ENCODE measurements at regions not wholly inside any gene's neighbourhood (a gene's known extent, or its start where the extent isn't known, plus 50 kb on each side); places are given as distances from the start of the nearest gene placed in this dataset.
"Not testable (repeated sequence)": the region's sequence is repeated elsewhere in the genome, so short reads cannot be mapped to it uniquely, and the experiment has no call there.

GRCh38 chr17:20681746-20682722 is 102.5 kb downstream of the CDRT15L2 start:
- not testable (repeated sequence) for H3K4me2 ChIP-seq (ENCODE audit: low read length, poor library complexity, severe bottlenecking); H3K4me3 ChIP-seq (ENCODE audit: insufficient read depth in 1 of 2, low read depth in 1 of 2, low read length in 2 of 2); H2BK5ac ChIP-seq (ENCODE audit: low read depth, low read length, poor library complexity, severe bottlenecking); H3K27ac ChIP-seq (ENCODE audit: low read length, poor library complexity, severe bottlenecking); H3K36me3 ChIP-seq (ENCODE audit: control insufficient read depth in 1 of 2, insufficient read depth in 2 of 2, low read depth in 1 of 2, low read length in 2 of 2); H2BK120ac ChIP-seq (ENCODE audit: low read depth, low read length); H3K4me1 ChIP-seq (ENCODE audit: control insufficient read depth, insufficient read depth, low read depth, low read length); H3K9ac ChIP-seq (ENCODE audit: low read length); DNase-seq; H4K8ac ChIP-seq (ENCODE audit: low read length); H2BK15ac ChIP-seq (ENCODE audit: low read depth, poor library complexity, severe bottlenecking); H3K18ac ChIP-seq (ENCODE audit: low read depth in 1 of 2, low read length in 2 of 2); H3K9me3 ChIP-seq (ENCODE audit: control insufficient read depth, low read length); H3K14ac ChIP-seq (ENCODE audit: low read length in 2 of 2); H4K91ac ChIP-seq (ENCODE audit: low read length); H2AK5ac ChIP-seq (ENCODE audit: low read length, severe bottlenecking); H2BK12ac ChIP-seq (ENCODE audit: low read length in 2 of 2); H3K4ac ChIP-seq (ENCODE audit: low read depth in 1 of 2, low read length in 2 of 2); H3K79me1 ChIP-seq (replicated peaks; ENCODE audit: low read length, poor library complexity, severe bottlenecking); H3K27me3 ChIP-seq (ENCODE audit: control insufficient read depth in 1 of 2, insufficient read depth in 1 of 2, low read length in 2 of 2); H3K23ac ChIP-seq (ENCODE audit: low read length in 2 of 2); H2AFZ ChIP-seq (ENCODE audit: low read depth, low read length)
- 72% methylated on average over 5 of the region's 8 CpGs for WGBS

DNA sequence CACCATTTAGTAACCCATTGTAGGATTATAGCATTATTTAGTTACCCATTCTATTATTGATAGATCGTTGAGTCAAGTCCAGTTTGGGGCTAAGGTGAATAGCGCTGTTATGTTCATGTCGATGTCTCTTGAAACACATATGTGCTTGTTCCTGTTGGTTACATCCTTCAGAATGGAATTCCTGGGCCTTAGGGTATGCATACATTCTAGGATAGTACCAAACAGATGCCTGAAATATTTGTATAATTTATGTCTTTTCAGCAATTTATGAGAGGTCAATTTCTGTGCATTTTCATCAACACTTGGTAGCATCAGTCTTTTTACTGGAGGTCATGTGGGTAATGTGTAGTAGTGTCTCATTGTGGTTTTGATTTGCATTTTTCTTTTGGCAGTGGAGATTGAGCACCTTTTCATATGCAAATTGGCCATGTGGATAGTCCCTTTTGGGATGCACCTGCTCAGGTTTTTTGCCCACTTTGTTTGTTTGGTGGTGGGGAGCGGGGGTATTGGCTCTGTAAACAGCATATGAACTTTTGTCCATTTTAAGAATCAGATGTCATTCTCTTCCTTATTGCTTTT is 104.2 kb downstream of the CDRT15L2 start:
- H3K9ac ChIP-seq (ENCODE audit: low read length); H2AK5ac ChIP-seq (ENCODE audit: low read length, severe bottlenecking); H2BK12ac ChIP-seq (ENCODE audit: low read length in 2 of 2); H3K23ac ChIP-seq (ENCODE audit: low read length in 2 of 2); H3K27me3 ChIP-seq (ENCODE audit: control insufficient read depth in 1 of 2, insufficient read depth in 1 of 2, low read length in 2 of 2); H2BK120ac ChIP-seq (ENCODE audit: low read depth, low read length); H3K18ac ChIP-seq (ENCODE audit: low read depth in 1 of 2, low read length in 2 of 2); H2AFZ ChIP-seq (ENCODE audit: low read depth, low read length); H2BK5ac ChIP-seq (ENCODE audit: low read depth, low read length, poor library complexity, severe bottlenecking); H3K79me1 ChIP-seq (replicated peaks; ENCODE audit: low read length, poor library complexity, severe bottlenecking); H3K27ac ChIP-seq (ENCODE audit: low read length, poor library complexity, severe bottlenecking); H3K14ac ChIP-seq (ENCODE audit: low read length in 2 of 2); DNase-seq; H4K8ac ChIP-seq (ENCODE audit: low read length); H2BK15ac ChIP-seq (ENCODE audit: low read depth, poor library complexity, severe bottlenecking); H4K91ac ChIP-seq (ENCODE audit: low read length); H3K4me1 ChIP-seq (ENCODE audit: control insufficient read depth, insufficient read depth, low read depth, low read length); H3K4ac ChIP-seq (ENCODE audit: low read depth in 1 of 2, low read length in 2 of 2); H3K4me3 ChIP-seq (ENCODE audit: insufficient read depth in 1 of 2, low read depth in 1 of 2, low read length in 2 of 2); H3K36me3 ChIP-seq (ENCODE audit: control insufficient read depth in 1 of 2, insufficient read depth in 2 of 2, low read depth in 1 of 2, low read length in 2 of 2); H3K4me2 ChIP-seq (ENCODE audit: low read length, poor library complexity, severe bottlenecking); H3K9me3 ChIP-seq (ENCODE audit: control insufficient read depth, low read length): not testable (repeated sequence)
- whole genome bisulfite sequencing, result no CpG with 5 or more reads among the region's 4 CpGs

GRCh38 chr17:20684975-20685374 is 105.5 kb downstream of the CDRT15L2 start:
- not testable (repeated sequence) for H3K4me2 ChIP-seq (ENCODE audit: low read length, poor library complexity, severe bottlenecking); H3K36me3 ChIP-seq (ENCODE audit: control insufficient read depth in 1 of 2, insufficient read depth in 2 of 2, low read depth in 1 of 2, low read length in 2 of 2); H3K79me1 ChIP-seq (replicated peaks; ENCODE audit: low read length, poor library complexity, severe bottlenecking); H2BK15ac ChIP-seq (ENCODE audit: low read depth, poor library complexity, severe bottlenecking); H2BK5ac ChIP-seq (ENCODE audit: low read depth, low read length, poor library complexity, severe bottlenecking); H3K4ac ChIP-seq (ENCODE audit: low read depth in 1 of 2, low read length in 2 of 2); H3K9ac ChIP-seq (ENCODE audit: low read length); H3K14ac ChIP-seq (ENCODE audit: low read length in 2 of 2); H3K27ac ChIP-seq (ENCODE audit: low read length, poor library complexity, severe bottlenecking); H3K27me3 ChIP-seq (ENCODE audit: control insufficient read depth in 1 of 2, insufficient read depth in 1 of 2, low read length in 2 of 2); H4K8ac ChIP-seq (ENCODE audit: low read length); H3K4me1 ChIP-seq (ENCODE audit: control insufficient read depth, insufficient read depth, low read depth, low read length); H3K9me3 ChIP-seq (ENCODE audit: control insufficient read depth, low read length); H3K23ac ChIP-seq (ENCODE audit: low read length in 2 of 2); H2BK120ac ChIP-seq (ENCODE audit: low read depth, low read length); H3K4me3 ChIP-seq (ENCODE audit: insufficient read depth in 1 of 2, low read depth in 1 of 2, low read length in 2 of 2); H2AFZ ChIP-seq (ENCODE audit: low read depth, low read length); H3K18ac ChIP-seq (ENCODE audit: low read depth in 1 of 2, low read length in 2 of 2); DNase-seq; H4K91ac ChIP-seq (ENCODE audit: low read length); H2BK12ac ChIP-seq (ENCODE audit: low read length in 2 of 2); H2AK5ac ChIP-seq (ENCODE audit: low read length, severe bottlenecking)
- WGBS, result no CpG with 5 or more reads among the region's 32 CpGs

DNA sequence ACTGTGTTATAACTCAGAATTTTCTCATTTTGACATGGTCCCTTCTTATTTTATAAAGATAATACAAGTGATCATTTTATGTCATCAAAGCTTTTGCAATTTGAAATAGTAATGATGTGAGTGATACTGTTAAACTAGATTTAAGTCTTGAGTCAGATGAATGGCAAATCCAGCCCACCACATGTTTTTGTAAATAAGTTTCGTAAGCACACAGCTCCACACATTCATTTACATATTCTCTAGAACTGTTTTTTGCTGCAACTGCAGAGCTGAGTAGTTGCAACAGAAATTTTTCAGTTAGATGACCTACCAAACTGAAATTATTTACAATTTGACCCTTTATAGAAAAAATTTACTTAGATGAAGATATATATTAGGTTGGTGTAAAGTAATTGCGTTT is 108.1 kb downstream of the CDRT15L2 start:
- no CpG with 5 or more reads among the region's 2 CpGs for WGBS
- H3K36me3 ChIP-seq (ENCODE audit: control insufficient read depth in 1 of 2, insufficient read depth in 2 of 2, low read depth in 1 of 2, low read length in 2 of 2); H3K4me3 ChIP-seq (ENCODE audit: insufficient read depth in 1 of 2, low read depth in 1 of 2, low read length in 2 of 2): not testable (repeated sequence)

More for the DNA sequence above, 108.1 kb downstream of the CDRT15L2 start:
- not testable (repeated sequence) for H4K8ac ChIP-seq (ENCODE audit: low read length); H2BK5ac ChIP-seq (ENCODE audit: low read depth, low read length, poor library complexity, severe bottlenecking); H3K23ac ChIP-seq (ENCODE audit: low read length in 2 of 2); H2AK5ac ChIP-seq (ENCODE audit: low read length, severe bottlenecking); DNase-seq; H3K4ac ChIP-seq (ENCODE audit: low read depth in 1 of 2, low read length in 2 of 2); H3K9me3 ChIP-seq (ENCODE audit: control insufficient read depth, low read length); H3K18ac ChIP-seq (ENCODE audit: low read depth in 1 of 2, low read length in 2 of 2); H2BK12ac ChIP-seq (ENCODE audit: low read length in 2 of 2); H2BK120ac ChIP-seq (ENCODE audit: low read depth, low read length); H3K4me2 ChIP-seq (ENCODE audit: low read length, poor library complexity, severe bottlenecking); H3K27ac ChIP-seq (ENCODE audit: low read length, poor library complexity, severe bottlenecking); H3K9ac ChIP-seq (ENCODE audit: low read length); H3K79me1 ChIP-seq (replicated peaks; ENCODE audit: low read length, poor library complexity, severe bottlenecking); H3K27me3 ChIP-seq (ENCODE audit: control insufficient read depth in 1 of 2, insufficient read depth in 1 of 2, low read length in 2 of 2); H3K14ac ChIP-seq (ENCODE audit: low read length in 2 of 2); H3K4me1 ChIP-seq (ENCODE audit: control insufficient read depth, insufficient read depth, low read depth, low read length); H4K91ac ChIP-seq (ENCODE audit: low read length); H2AFZ ChIP-seq (ENCODE audit: low read depth, low read length); H2BK15ac ChIP-seq (ENCODE audit: low read depth, poor library complexity, severe bottlenecking)
